ENCODE measurements at regions not wholly inside any gene's neighbourhood (a gene's known extent, or its start where the extent isn't known, plus 50 kb on each side); places are given as distances from the start of the nearest gene placed in this dataset.

DNA sequence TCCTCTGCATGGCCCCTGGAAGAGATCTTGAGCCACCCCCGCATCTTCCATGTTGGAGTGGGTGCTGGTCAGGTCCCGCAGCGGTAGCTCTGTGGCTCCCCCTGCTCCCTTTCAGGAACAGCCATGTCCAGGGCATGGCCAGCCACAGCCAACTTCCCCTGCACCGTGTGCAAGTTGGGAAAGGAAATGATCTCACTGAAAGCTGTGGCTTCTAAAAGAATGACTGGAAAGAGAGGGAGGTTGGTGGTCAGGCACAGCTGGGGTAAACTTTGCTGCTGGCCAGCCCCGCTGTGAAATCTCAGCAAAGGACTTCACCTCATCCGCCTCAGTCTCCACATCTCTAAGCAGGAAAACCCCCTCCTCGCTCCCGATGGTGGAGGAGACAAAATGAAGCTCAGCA, 153.6 kb upstream of the CST7 start:
- no peak for DNase-seq
- Histone ChIP-seq H3K27ac (no peak overlapping the region), H3K27me3 (no peaks in the 10 kb centered on the region), H3K4me1 (no peaks in the 10 kb centered on the region), H3K4me3 (no peak overlapping the region), H3K36me3 (no peaks in the 10 kb centered on the region), H3K9me3 (no peaks in the 10 kb centered on the region)
- TF ChIP-seq POLR2A (IDR thresholded peaks at IDR 0.05): no peak
- TF ChIP-seq, protein P1, sequence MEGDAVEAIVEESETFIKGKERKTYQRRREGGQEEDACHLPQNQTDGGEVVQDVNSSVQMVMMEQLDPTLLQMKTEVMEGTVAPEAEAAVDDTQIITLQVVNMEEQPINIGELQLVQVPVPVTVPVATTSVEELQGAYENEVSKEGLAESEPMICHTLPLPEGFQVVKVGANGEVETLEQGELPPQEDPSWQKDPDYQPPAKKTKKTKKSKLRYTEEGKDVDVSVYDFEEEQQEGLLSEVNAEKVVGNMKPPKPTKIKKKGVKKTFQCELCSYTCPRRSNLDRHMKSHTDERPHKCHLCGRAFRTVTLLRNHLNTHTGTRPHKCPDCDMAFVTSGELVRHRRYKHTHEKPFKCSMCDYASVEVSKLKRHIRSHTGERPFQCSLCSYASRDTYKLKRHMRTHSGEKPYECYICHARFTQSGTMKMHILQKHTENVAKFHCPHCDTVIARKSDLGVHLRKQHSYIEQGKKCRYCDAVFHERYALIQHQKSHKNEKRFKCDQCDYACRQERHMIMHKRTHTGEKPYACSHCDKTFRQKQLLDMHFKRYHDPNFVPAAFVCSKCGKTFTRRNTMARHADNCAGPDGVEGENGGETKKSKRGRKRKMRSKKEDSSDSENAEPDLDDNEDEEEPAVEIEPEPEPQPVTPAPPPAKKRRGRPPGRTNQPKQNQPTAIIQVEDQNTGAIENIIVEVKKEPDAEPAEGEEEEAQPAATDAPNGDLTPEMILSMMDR (IDR thresholded peaks at IDR 0.05): no peak
- intact Hi-C loops (cut with DNase I): no loop called here
- WGBS, 2 donors: 51 to 78% methylated on average over 5 to 8 of the region's 8 CpGs

DNA sequence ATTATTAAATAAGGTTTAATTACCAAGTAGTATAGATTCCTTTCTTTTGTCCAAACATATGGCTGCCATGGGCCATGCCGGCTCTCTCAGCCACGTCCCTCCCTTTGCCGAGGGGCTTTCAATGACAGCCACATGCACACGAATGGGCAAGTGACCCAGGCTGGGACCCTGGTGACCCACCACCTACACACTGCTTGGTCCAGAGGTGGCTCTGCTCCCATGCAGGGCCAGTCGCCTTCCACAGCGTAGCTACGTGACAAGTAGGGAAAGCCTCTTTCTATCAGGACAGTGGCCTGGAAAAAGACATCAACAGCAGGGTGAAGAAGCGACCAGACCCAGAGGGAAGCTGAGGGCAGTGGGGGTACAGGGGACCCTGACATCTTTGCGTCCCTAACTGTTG, 152.8 kb upstream of the CST7 start:
- no peak for DNase-seq
- WGBS, 2 donors: 81 to 93% methylated on average over 5 to 6 of the region's 9 CpGs
- no peaks in the 10 kb centered on the region for H3K36me3 ChIP-seq
- no peaks in the 10 kb centered on the region for H3K4me1 ChIP-seq
- no peaks in the 10 kb centered on the region for H3K9me3 ChIP-seq
- no peaks in the 10 kb centered on the region for H3K27me3 ChIP-seq
- TF ChIP-seq, protein P1 (IDR thresholded peaks at IDR 0.05): no peak
- no peak for TF ChIP-seq POLR2A (IDR thresholded peaks at IDR 0.05)
- no peak overlapping the region for H3K4me3 ChIP-seq
- intact Hi-C loops (cut with DNase I): no loop called here
- H3K27ac ChIP-seq: no peak overlapping the region

GRCh38 chr20:24797113-24797512, 152.0 kb upstream of the CST7 start:
- Histone ChIP-seq H3K4me3 (no peak overlapping the region), H3K4me1 (no peaks in the 10 kb centered on the region), H3K36me3 (no peaks in the 10 kb centered on the region), H3K27me3 (no peaks in the 10 kb centered on the region), H3K27ac (no peak overlapping the region), H3K9me3 (no peaks in the 10 kb centered on the region)
- WGBS, 2 donors: 74 to 79% methylated on average over 6 of the region's 6 CpGs
- DNase-seq: no peak
- TF ChIP-seq, protein P1 (IDR thresholded peaks at IDR 0.05): no peak
- TF ChIP-seq POLR2A (IDR thresholded peaks at IDR 0.05): no peak
- intact Hi-C loops (cut with DNase I): no loop called here

DNA sequence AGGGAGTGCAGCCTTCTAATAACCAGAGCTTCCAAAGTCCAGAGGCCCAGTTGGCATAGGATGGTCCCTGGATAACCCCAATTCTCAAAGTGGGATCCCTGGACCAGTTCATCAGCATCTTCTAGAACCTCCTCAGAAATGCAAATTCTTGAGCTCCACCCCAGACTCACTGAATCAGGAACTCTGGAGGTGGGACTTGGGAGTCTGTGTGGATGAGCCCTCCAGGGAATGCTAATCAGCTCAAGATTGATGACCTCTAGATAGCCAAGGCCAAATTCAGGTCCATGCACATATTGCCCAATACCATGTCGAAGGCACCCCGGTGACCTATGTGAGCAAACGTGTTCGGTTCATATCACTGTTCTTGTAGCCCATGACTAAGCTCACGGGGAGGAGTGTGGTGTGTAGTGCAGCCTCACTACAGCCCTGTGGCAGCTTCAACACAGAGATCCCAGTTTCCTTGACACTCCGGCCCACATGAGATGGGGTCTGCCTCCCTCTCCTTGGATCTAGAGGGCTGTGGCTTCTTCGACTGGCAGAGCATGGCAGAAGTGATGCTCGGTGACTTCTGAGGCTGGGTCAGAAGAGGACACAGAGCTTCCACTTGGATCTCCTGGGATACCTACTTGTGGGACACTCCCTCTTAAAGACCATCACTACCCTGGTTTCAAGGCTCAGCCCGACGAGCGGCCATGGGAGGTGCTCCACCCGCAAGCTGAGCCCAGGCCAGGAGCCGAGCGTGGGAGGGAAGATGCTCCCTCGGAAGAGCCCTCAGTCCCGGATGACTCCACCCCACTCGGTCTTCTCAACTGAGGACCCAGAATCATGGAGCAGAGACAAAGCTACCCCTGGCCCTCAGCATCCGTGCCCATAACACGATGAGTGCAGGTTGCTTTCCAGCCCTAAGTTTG, 151.1 kb upstream of the CST7 start:
- WGBS, 2 donors: 92 to 100% methylated on average over 4 to 6 of the region's 19 CpGs
- no peaks in the 10 kb centered on the region for H3K36me3 ChIP-seq
- no peak for DNase-seq
- no peaks in the 10 kb centered on the region for H3K27me3 ChIP-seq
- no peaks in the 10 kb centered on the region for H3K4me1 ChIP-seq
- no peak overlapping the region for H3K4me3 ChIP-seq
- intact Hi-C loops (cut with DNase I): no loop called here
- H3K9me3 ChIP-seq: no peaks in the 10 kb centered on the region
- no peak for TF ChIP-seq POLR2A (IDR thresholded peaks at IDR 0.05)
- TF ChIP-seq, protein P1 (IDR thresholded peaks at IDR 0.05): no peak
- H3K27ac ChIP-seq: no peak overlapping the region

DNA sequence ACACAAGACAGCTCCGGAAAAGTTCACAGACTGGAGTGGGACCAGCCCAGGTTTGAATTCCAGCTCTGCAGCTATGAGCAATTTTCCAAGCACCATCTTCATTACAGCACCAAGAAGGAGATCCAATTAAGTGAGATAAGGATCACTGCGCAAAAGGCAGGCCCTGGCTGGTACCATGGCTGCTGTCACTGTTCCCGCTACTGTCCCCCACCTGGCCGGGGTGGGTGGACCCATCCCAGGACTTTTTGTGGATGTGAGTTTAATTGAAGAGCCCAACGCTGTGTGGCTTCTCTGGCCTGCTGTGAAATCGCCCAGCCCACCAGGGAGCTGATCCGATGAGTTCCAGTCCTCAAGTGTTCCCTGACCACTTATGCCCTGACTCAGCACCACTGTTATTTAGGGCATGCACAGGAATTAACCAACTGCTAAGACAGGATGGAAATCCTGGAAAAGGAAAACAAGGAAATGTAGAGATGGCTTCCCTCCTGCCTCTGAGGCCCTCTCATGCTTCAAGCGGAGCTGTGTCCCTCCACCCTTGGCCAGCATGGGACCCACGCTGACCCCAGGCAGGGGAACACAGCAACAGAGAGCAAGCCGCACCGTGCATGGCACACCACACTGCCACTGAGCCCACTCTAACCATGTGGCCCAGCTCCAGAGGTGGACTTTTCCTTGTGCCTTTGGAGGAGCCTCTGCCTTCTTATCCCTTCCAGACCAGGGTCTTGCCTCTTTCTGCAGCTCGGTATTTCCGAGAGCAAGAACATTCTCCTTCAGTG, 150.0 kb upstream of the CST7 start:
- WGBS, 2 donors: 87 to 88% methylated on average over 8 of the region's 13 CpGs
- Histone ChIP-seq H3K27me3 (no peaks in the 10 kb centered on the region), H3K9me3 (no peaks in the 10 kb centered on the region), H3K27ac (no peak overlapping the region), H3K4me3 (no peak overlapping the region), H3K4me1 (no peaks in the 10 kb centered on the region), H3K36me3 (no peaks in the 10 kb centered on the region)
- intact Hi-C loops (cut with DNase I): no loop called here
- no peak for TF ChIP-seq POLR2A (IDR thresholded peaks at IDR 0.05)
- TF ChIP-seq, protein P1 (IDR thresholded peaks at IDR 0.05): no peak
- no peak for DNase-seq

Data from esophagus squamous epithelium (tissue), 5 donors.